ENCODE measurements at regions not wholly inside any gene's neighbourhood (a gene's known extent, or its start where the extent isn't known, plus 50 kb on each side); places are given as distances from the start of the nearest gene placed in this dataset.

DNA sequence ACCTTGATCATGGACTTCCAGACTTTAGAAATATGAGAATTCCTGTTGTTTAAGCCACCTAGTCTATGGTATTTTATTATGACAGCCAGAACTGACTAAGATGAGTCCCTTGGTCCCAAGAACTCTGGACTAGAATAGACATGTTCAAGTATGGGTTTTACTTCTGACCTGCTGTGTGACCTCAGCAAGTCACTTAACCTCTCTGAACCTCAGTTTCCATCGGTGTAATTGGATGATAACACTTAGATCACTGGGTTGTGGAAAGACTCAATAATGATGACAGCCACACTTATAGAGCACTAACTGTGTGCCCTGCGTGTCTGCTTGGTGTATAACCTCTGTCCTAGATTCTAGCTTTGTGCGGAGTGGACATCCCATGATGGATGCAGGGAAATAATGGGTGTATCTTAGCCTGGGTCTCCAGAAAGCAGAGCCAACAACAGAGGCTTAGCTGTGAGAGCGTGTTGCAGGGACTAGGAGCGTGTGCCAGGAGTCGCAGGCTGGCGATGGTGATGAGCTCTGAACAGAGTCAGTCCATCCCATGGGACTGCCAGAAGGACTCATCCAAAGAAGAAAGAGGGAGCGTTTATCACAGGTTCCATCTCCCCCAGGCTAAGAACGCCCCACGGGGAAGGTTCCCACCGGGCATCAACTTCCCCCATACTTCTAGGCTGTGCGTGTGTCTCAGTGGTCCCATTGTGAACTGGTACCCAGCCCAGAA, 93.2 kb upstream of the TP53I11 start:
- TF ChIP-seq CTCF (IDR thresholded peaks at IDR 0.05) (no peak), POLR2A (IDR thresholded peaks at IDR 0.05) (no peak)

Data from esophagus squamous epithelium (tissue), 4 donors.